KMS-11 (cell line): ENCODE measurements at regions not wholly inside any gene's neighbourhood (a gene's known extent, or its start where the extent isn't known, plus 50 kb on each side); places are given as distances from the start of the nearest gene placed in this dataset.
A peak's percentile ranks its signal among the peaks of the same experiment; 100 is the strongest.

Experiments used
- H2AFZ ChIP-seq: fragments of 200-600 bp; sonication (generic); 2 replicates; pipeline ENCODE4 v1.6.1; 2016; ENCODE audit warnings: antibody characterized with exemption, mixed run types, low read depth
- H3K27ac ChIP-seq: fragments of 200-600 bp; sonication (generic); 2 replicates; pipeline ENCODE4 v1.6.1; 2016; ENCODE audit warnings: mild to moderate bottlenecking, mixed run types
- H3K27me3 ChIP-seq: fragments of 200-600 bp; sonication (generic); 2 replicates; pipeline ENCODE4 v1.6.1; 2017; ENCODE audit warnings: mild to moderate bottlenecking, low read depth, mixed run types, moderate library complexity; ENCODE audit not compliant: insufficient read depth
- H3K36me3 ChIP-seq: fragments of 200-600 bp; sonication (generic); 2 replicates; pipeline ENCODE4 v1.6.1; 2017; ENCODE audit warnings: mild to moderate bottlenecking, mixed run types; ENCODE audit not compliant: insufficient read depth
- H3K4me1 ChIP-seq: fragments of 200-600 bp; sonication (generic); 2 replicates; pipeline ENCODE4 v1.6.1; 2016; ENCODE audit warnings: mild to moderate bottlenecking, low read depth, mixed run types; ENCODE audit not compliant: poor library complexity, severe bottlenecking
- H3K4me2 ChIP-seq: fragments of 200-600 bp; sonication (generic); 2 replicates; pipeline ENCODE4 v1.7.0; 2016; ENCODE audit warnings: mild to moderate bottlenecking, mixed run types
- H3K4me3 ChIP-seq: fragments of 200-600 bp; sonication (generic); IDR thresholded peaks from 2 replicates; pipeline ENCODE4 v1.6.1; 2017; ENCODE audit warnings: low read depth, low read length, mixed read lengths; ENCODE audit not compliant: insufficient read depth
- H3K79me2 ChIP-seq: fragments of 200-600 bp; sonication (generic); 2 replicates; pipeline ENCODE4 v1.6.1; 2016; ENCODE audit warnings: low read depth, mixed run types; ENCODE audit not compliant: insufficient read depth
- H3K9ac ChIP-seq: fragments of 200-600 bp; sonication (generic); 2 replicates; pipeline ENCODE4 v1.6.1; 2016; ENCODE audit warnings: mild to moderate bottlenecking, mixed run types
- H4K20me1 ChIP-seq: fragments of 200-600 bp; sonication (generic); 2 replicates; pipeline ENCODE4 v1.6.1; 2016; ENCODE audit warnings: mild to moderate bottlenecking, mixed run types; ENCODE audit not compliant: insufficient read depth
- TF ChIP-seq, protein P1 (sequence below): fragments of 200-600 bp; sonication (generic); conservative IDR thresholded peaks from 2 replicates; pipeline ENCODE4 v1.6.1; 2017; ENCODE audit warnings: low read depth, mild to moderate bottlenecking, antibody characterized with exemption, low read length, moderate library complexity, mixed read lengths

DNA sequence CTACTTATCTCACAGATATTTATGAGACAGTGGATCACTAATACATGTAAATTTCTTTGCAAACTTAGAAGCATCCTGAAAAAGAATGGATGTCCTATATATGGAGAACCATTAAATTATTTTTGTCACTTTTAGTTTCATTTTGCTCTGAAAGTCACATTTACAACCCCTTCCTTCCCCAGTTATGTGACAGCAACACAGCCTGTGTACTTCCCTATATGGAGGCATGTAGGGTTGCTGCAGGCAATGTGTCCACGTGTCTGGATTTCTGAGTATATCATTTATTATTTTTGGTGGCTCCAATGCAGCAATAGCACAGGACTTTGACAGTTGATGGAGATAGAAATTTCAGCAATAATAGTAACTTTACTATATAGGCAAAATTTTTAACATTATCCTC lies 156.4 kb downstream of the ST8SIA4 start:
- Histone ChIP-seq H2AFZ (peak overlapping the region; percentile 26), H3K4me1 (peaks cover 11% of the 10 kb centered on the region), H3K27me3 (no peaks in the 10 kb centered on the region), H4K20me1 (no peaks in the 10 kb centered on the region), H3K27ac (no peak overlapping the region), H3K9ac (no peak overlapping the region), H3K4me3 (no peak overlapping the region), H3K36me3 (no peaks in the 10 kb centered on the region), H3K79me2 (no peaks in the 10 kb centered on the region), H3K4me2 (0 out of 2 replicates have a peak overlapping the region, but pooled peaks have one; percentile 11)
- TF ChIP-seq, protein P1, sequence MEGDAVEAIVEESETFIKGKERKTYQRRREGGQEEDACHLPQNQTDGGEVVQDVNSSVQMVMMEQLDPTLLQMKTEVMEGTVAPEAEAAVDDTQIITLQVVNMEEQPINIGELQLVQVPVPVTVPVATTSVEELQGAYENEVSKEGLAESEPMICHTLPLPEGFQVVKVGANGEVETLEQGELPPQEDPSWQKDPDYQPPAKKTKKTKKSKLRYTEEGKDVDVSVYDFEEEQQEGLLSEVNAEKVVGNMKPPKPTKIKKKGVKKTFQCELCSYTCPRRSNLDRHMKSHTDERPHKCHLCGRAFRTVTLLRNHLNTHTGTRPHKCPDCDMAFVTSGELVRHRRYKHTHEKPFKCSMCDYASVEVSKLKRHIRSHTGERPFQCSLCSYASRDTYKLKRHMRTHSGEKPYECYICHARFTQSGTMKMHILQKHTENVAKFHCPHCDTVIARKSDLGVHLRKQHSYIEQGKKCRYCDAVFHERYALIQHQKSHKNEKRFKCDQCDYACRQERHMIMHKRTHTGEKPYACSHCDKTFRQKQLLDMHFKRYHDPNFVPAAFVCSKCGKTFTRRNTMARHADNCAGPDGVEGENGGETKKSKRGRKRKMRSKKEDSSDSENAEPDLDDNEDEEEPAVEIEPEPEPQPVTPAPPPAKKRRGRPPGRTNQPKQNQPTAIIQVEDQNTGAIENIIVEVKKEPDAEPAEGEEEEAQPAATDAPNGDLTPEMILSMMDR, result no peak

DNA sequence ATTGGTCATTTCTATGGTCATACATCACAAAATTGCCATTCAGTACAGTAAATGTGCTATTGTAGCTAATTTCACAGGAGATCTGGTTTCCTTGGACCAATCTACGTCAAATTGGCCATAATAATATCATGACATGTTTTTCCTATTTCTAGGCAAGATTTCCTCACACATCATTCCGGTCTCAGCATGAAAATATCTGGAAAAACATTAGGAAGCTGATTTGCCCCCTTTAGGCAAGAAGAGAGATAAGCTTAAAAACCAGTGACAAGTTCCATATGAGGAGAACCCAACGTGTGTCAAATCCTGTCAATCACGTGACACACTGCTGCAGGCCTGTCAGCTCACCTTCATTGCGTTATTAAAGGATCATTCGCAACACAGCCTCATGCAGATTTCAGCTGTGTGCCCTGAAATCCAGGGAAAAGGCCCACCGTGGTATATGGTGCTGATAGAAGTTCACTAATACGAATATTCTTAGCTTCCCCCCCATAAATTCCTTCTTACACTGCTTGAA lies 153.3 kb downstream of the ST8SIA4 start:
- TF ChIP-seq, protein P1, result no peak
- Histone ChIP-seq H4K20me1 (no peaks in the 10 kb centered on the region), H3K79me2 (no peaks in the 10 kb centered on the region)

DNA sequence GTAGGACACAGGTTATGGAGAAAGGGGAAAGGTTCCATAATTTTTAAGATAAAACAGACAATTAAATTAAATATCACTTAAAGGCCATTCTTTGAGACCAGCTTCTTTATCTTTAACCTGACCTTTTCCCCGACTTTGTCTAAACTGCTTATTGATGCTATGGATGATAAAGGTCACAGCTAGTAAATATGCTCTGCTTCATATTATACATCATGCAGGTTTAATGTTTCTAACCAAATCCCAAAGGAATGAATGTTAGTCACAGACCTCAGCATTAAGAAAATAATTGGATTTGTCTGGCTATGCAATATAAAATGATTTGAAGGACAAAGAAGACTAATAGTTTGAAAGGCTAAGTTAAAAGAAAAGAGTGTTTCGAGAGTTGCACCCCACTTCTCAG lies 147.6 kb downstream of the ST8SIA4 start:
- H2AFZ ChIP-seq, result no peak overlapping the region
- H3K79me2 ChIP-seq, result no peaks in the 10 kb centered on the region
- no peaks in the 10 kb centered on the region for H4K20me1 ChIP-seq
- TF ChIP-seq, protein P1, result no peak
- H3K36me3 ChIP-seq, result no peaks in the 10 kb centered on the region
- no peak overlapping the region for H3K4me2 ChIP-seq
- no peak overlapping the region for H3K27ac ChIP-seq
- H3K4me1 ChIP-seq, result no peaks in the 10 kb centered on the region
- no peaks in the 10 kb centered on the region for H3K27me3 ChIP-seq
- no peak overlapping the region for H3K4me3 ChIP-seq
- no peak overlapping the region for H3K9ac ChIP-seq

More for the DNA sequence above, 153.3 kb downstream of the ST8SIA4 start:
- Histone ChIP-seq H3K9ac (no peak overlapping the region), H3K27me3 (no peaks in the 10 kb centered on the region), H3K27ac (no peak overlapping the region), H2AFZ (no peak overlapping the region), H3K4me2 (no peak overlapping the region), H3K4me1 (peaks cover 11% of the 10 kb centered on the region), H3K4me3 (no peak overlapping the region), H3K36me3 (no peaks in the 10 kb centered on the region)
